GM18951 (cell line): ENCODE measurements at regions not wholly inside any gene's neighbourhood (a gene's known extent, or its start where the extent isn't known, plus 50 kb on each side); places are given as distances from the start of the nearest gene placed in this dataset.

Experiments
- POLR2A ChIP-seq: IDR thresholded peaks from 4 replicates; pipeline ENCODE4 v1.6.1; 2011; ENCODE audit warnings: mild to moderate bottlenecking; ENCODE audit not compliant: insufficient read length, insufficient read depth; ENCODE audit errors: extremely low read depth
- in situ Hi-C: fragments of 300-500 bp; cut with MboI; formaldehyde crosslinking; loops from one replicate; pipeline ENCODE4 v1.12.0; 2022; ENCODE audit warnings: low sequenced_read_pairs, mixed read lengths, inconsistent platforms; ENCODE audit not compliant: unreplicated experiment

DNA sequence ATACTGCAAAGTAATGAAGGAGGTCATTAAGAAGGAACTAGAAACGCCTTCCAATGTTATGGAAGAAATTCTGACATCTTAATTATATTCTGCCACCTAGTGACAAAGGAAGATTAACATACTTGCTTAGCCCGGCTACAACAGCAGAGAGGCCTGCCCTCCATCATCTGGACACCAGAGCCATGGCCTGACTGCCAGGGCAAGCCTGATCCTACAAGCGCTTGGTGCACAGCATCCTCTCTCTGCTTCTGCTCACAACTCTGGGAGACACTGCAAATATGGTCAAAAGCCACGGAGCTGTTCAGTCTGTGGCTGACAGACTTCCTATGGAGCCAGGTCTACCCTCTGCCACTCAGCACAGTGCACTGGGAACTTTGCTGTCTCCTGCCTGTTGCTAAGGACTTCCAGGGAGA lies 87.3 kb upstream of the SLC44A1 start:
- in situ Hi-C loops = loop anchor here (10.0 to 25.0 kb wide), 2 partner anchors 258 to 295 kb away; no protein-coding TSS in a partner anchor
- TF ChIP-seq POLR2A = no peak

DNA sequence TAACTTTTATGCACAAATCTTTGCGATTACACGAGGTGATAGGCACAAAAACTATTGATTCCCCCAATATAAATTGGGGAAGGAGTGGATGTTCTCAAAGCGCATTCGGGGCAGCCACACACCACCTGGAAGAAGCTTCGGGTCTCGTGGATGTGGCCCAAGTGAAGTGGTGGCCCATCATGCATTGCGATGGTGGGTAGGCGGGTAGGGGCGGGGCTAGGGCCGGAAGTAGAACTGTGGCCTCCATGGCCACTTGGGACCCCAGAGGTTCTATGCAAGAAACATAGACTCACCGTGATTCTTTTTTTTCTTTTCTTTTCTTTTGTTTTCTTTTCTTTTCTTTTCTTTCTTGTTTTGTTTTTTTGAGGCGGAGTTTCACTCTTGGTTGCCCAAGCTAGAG lies 86.4 kb upstream of the SLC44A1 start:
- no peak for TF ChIP-seq POLR2A
- in situ Hi-C loops = loop anchor here (10.0 to 25.0 kb wide), 2 partner anchors 257 to 296 kb away; no protein-coding TSS in a partner anchor

DNA sequence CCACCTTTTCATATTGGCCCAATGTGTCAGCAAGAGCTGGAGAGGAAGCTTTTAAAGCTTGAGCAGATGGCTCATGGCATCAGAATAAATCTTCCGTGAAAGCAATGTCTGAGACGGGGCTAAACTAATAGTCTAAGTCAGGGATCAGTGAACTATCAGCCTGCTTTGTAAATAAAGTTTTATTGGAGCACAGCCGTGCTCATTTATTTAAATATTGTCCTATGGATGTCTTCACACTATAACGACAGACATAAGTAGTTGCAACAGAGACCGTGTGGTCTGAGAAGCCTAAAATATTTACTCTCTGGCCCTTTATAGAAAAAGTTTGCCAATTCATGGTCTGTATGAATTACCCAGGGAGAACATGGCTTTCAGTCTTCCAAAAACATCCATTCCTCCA lies 85.6 kb upstream of the SLC44A1 start:
- no peak for TF ChIP-seq POLR2A
- in situ Hi-C loops = loop anchor here (10.0 to 25.0 kb wide), 2 partner anchors 256 to 297 kb away; no protein-coding TSS in a partner anchor

DNA sequence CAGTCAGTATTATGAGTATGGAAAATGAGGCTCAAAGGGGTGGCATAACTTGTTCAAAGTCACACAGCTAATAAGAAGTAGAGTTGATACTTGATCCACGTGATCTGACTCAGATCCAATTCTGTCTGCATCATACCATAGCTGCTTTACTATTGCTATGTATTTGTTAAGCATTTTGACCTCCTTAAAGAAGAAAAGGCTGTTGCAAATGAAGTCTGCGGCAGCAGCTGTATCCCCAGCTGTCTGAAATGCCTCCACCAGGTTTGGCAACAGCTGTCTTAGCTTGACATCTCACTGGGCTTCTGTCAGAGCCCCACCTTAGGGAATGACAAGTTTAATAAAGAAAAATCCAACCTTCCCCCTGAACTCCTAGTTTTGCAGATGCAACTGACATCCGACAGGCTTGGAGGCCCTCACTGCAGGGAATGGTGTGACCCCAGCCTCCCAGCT lies 75.6 kb upstream of the SLC44A1 start:
- no peak for TF ChIP-seq POLR2A
- in situ Hi-C loops = loop anchor here (25.0 kb wide), 1 partner anchor 307 kb away; no protein-coding TSS in a partner anchor

DNA sequence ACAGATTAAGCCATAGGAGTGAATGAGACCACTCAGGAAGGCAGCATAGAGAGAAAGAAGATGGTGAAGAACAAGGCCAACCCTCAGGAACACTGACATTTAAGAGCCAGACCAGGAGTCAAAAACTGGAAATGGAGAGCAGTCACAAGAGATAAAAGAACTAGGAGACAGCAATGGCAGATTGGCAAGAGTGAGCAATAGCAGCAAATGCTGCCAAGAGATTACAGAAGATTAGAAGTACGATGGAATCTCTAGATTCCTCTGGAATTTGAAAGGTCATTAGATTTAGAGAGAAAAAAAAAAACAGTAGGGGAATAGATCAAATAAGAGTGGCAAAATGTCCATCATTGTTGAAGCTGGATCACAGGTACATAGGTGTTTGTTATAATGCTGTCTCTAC lies 73.4 kb upstream of the SLC44A1 start:
- no peak for TF ChIP-seq POLR2A
- in situ Hi-C loops = loop anchor here (25.0 kb wide), 1 partner anchor 309 kb away; no protein-coding TSS in a partner anchor

DNA sequence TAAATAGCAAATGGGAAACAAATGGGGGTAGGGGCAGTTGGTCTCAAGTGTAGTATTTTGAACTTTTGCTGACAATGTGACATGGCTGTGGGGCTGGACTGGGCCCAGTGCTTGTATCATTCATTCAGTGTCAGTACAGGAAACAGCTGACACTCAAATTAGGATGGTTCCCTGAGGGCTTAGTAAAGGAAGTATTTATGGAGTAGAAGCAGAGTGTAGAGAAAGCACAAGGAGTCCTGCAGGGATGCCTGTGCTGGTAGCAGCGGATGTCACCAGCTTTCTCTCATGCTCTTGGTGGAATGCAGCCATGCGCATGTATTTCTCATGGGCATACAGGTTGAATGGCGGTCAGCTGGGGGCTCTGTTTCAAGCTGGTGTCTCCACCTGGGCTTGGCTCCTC lies 72.9 kb upstream of the SLC44A1 start:
- no peak for TF ChIP-seq POLR2A
- in situ Hi-C loops = loop anchor here (25.0 kb wide), 1 partner anchor 309 kb away; no protein-coding TSS in a partner anchor

DNA sequence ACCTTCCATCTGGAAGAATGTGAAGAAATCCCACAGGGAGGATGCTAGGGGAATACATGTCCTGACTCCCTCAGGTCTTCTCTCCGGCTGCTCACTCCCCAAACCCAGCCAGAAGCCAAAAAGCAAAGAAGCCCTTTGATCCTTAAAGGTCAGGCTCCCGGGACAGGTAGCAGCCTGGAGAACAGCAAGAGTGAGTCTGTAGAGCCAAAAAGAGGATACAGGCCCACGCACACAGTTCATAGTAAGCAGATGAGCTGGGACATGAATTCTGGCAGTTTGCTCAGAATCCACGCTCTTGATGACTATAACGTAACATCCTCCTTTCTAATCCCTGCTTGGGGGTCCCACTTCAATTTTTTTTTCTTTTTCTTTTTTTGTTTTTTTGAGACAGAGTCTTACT lies 72.0 kb upstream of the SLC44A1 start:
- in situ Hi-C loops = loop anchor here (25.0 kb wide), 1 partner anchor 310 kb away; no protein-coding TSS in a partner anchor

DNA sequence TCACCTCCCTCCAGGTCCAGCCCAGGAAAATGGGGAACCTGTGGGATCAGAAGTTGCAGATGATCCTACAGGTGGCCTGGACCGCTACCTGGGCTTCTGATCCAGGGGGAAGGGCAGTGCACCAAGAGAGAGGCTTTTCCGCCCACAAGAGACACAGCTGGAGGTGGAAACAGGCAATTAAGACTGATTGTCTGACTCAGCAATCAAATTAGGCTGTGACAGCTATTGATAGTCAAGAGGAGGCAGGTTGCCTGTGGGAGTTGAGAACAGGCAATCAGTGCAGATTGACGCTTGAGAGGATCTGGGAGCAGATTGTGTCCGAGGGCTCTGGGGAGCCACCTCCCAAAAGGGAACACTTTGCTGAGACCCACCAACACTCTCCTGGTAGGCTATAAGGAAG lies 71.1 kb upstream of the SLC44A1 start:
- no peak for TF ChIP-seq POLR2A
- in situ Hi-C loops = loop anchor here (25.0 kb wide), 1 partner anchor 311 kb away; no protein-coding TSS in a partner anchor

More for the DNA sequence above, 72.0 kb upstream of the SLC44A1 start:
- no peak for TF ChIP-seq POLR2A

DNA sequence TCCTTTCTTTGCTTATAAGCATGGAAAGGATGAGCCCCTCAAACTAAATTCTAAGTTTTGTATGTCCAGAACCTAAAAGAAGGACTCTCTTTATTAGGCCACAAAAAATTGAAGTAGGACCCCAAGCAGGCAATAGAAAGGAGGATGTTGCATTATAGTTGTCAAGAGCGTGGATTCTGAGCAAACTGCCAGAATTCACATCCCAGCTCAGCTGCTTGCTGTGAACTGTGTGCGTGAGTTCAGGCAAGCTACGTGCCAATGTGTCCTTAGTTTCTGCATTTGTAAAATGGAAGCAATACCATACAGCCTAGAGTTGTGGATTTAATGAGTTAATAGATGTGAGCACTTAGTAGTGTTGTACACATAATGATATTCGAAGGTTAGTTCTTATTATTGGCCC lies 70.6 kb upstream of the SLC44A1 start:
- TF ChIP-seq POLR2A = no peak
- in situ Hi-C loops = loop anchor here (25.0 kb wide), 1 partner anchor 312 kb away; no protein-coding TSS in a partner anchor

DNA sequence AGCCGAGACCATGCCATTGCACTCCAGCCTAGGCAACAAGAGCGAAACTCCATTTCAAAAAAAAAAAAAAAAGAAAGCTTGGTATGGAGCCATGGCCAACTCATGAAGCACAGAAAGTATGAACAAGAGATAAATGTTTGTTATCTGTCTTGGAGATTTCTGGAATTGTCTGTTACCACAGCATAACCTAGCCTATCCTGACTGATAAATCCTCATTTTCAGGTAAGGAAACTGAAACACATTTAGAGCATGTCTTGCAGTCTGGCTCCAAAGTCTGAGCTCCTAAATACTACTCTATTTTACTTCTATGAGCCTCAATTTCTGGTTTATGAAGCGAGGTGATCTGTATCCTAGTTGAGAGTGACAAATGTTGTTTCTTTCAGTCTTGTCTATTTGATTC lies 68.3 kb upstream of the SLC44A1 start:
- TF ChIP-seq POLR2A = no peak
- in situ Hi-C loops = no loop called here

DNA sequence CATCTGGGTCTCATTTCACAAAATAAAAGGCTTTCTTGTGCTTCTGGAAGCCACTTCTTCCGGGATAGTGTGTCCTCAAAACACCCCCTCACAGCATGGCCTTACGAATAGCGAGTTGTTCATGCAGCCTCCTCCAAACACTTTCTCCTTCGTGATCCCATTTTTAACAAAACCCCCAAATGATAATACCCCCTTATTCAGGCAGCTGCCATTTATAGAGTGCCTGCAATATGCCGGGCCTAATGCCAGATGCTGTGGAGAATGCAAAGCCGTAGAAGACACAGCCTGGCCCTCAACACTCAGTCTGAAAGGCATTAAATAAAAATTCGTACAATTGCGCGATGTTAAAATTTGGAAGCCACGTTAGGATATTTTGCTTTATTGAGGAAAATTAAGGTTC lies 66.4 kb upstream of the SLC44A1 start:
- TF ChIP-seq POLR2A = no peak
- in situ Hi-C loops = no loop called here

DNA sequence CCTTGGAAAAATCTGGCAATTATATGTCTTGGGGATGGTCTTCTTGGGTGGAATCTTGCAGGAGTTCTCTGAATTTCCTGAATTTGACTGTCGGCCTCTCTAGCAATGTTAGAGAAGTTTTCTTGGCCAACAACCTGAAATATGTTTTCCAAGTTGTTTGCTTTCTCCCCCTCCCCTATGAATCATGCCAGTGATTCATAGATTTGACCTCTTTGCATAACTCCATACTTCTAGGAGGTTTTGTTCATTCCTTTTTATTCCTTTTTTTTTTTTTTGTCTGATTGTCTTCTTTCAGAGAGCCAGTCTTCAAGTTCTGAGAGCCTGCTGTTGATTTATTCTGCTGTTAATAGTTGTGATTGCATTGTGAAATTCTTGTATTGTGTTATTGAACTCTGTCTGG lies 56.7 kb upstream of the SLC44A1 start:
- in situ Hi-C loops = no loop called here

DNA sequence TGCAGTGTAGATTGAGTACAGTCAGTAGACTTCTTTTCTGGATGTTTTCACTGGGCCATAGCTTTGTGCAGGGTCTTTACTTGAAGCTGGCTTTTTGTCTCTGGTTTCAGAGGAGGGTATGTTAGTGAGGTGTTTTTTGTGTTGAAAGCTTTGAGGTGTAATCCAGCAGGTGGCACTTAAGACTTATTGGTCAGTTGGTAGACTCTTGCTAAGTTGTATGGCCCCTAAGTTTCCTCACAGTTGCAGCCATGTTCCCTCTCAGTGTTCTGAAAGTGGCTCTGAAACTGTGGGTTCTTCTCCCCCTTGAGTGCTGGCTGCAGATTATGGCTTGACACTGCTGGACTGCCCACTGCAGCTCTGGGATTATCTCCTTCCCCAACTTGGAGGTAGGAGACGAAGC lies 55.7 kb upstream of the SLC44A1 start:
- in situ Hi-C loops = no loop called here
- no peak for TF ChIP-seq POLR2A

More for the DNA sequence above, 56.7 kb upstream of the SLC44A1 start:
- TF ChIP-seq POLR2A = no peak

DNA sequence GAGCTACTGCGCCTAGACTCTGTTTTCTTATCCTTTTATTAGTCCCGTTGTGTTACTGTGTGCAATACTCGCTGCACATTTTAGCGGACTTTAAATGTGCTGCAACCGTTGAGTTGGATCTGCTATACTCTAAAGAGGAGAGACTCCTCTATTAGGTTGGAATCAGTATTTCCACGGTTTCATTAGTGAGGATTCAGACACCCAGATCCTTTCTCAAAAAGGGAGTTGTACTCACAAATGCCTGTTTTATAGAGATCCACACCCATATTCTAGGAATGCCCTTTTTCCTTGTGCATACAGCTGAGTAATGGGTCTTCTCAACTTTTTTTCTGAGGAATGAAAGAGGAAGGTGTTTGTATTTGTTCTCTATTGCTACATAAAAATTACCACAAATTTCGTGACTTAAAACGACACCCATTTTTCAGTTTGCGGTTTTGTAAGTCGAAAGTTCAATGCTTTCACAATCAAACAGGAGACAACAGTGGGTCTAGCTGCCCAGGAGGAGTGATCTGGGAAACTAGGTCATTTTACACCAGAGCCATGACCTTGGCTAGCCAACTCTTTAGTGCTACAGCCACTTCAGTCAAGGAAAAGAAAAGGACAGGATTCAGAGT lies 52.8 kb upstream of the SLC44A1 start:
- in situ Hi-C loops = no loop called here
- no peak for TF ChIP-seq POLR2A
